ENCODE measurements at regions not wholly inside any gene's neighbourhood (a gene's known extent, or its start where the extent isn't known, plus 50 kb on each side); places are given as distances from the start of the nearest gene placed in this dataset.

DNA sequence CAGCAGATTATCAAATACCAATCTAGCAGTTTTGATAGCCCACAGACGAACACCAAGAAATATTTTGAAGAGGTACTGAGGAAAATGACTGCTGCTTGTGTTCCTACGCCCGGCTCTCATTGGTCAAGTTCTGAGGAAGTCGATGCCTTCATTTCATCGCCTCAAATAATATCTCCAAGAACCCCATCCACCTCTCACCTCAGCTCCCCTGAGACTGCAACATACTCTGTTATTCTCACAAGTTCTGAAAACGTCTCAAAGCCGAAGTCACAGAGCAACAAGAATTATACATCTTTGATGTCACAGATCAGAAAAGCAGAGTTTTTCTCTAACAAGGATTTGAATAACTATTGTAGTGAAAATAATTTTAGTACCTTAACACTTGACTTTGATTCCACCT, 55.5 kb upstream of the BCAT1 start:
- DNase-seq (ENCODE audit: low spot score in 2 of 2): no peak
- intact Hi-C loops (cut with DNase I; ENCODE audit: low total_unique reads): no loop called here
- WGBS, 2 donors: 92 to 94% methylated on average over 7 of the region's 7 CpGs

DNA sequence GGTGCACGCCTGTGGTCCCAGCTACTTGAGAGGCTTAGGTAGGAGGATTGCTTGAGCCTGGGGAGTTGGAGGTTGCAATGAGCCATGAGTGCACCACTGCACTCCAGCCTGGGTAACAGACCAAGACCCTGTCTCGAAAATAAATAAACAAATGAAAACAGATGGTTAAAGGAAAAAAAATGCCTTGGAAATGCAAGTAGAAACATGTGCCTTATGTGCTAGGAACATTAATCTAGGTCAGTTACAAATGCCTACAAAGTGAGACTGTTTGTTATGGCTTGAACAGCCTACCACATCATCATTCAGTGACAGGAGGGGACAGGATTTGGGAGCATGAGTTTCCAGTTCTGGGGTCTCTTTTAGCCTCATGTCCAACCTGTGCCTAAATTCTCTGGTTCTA, 52.4 kb upstream of the BCAT1 start:
- TF ChIP-seq POLR2A (IDR thresholded peaks at IDR 0.05): no peak
- no peak for DNase-seq (ENCODE audit: low spot score in 2 of 2)
- intact Hi-C loops (cut with DNase I; ENCODE audit: low total_unique reads): no loop called here
- H3K4me3 ChIP-seq (ENCODE audit: low read depth, poor library complexity, severe bottlenecking): no peak overlapping the region
- WGBS, 2 donors: 49 to 58% methylated on average over 2 of the region's 2 CpGs

More for the DNA sequence above, 55.5 kb upstream of the BCAT1 start:
- no peak overlapping the region for H3K4me3 ChIP-seq (ENCODE audit: low read depth, poor library complexity, severe bottlenecking)
- TF ChIP-seq, protein P1, sequence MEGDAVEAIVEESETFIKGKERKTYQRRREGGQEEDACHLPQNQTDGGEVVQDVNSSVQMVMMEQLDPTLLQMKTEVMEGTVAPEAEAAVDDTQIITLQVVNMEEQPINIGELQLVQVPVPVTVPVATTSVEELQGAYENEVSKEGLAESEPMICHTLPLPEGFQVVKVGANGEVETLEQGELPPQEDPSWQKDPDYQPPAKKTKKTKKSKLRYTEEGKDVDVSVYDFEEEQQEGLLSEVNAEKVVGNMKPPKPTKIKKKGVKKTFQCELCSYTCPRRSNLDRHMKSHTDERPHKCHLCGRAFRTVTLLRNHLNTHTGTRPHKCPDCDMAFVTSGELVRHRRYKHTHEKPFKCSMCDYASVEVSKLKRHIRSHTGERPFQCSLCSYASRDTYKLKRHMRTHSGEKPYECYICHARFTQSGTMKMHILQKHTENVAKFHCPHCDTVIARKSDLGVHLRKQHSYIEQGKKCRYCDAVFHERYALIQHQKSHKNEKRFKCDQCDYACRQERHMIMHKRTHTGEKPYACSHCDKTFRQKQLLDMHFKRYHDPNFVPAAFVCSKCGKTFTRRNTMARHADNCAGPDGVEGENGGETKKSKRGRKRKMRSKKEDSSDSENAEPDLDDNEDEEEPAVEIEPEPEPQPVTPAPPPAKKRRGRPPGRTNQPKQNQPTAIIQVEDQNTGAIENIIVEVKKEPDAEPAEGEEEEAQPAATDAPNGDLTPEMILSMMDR (IDR thresholded peaks at IDR 0.05): no peak
- TF ChIP-seq POLR2A (IDR thresholded peaks at IDR 0.05): no peak

Measured in lower leg skin (tissue), 4 donors.